Astrocyte (in vitro differentiated cells and primary cell): ENCODE measurements at regions not wholly inside any gene's neighbourhood (a gene's known extent, or its start where the extent isn't known, plus 50 kb on each side); places are given as distances from the start of the nearest gene placed in this dataset.

Experiments used
- EZH2 ChIP-seq: IDR thresholded peaks from 2 replicates; pipeline ENCODE4 v1.6.1; 2012; ENCODE audit warnings: mild to moderate bottlenecking, low read length, inconsistent platforms; ENCODE audit not compliant: insufficient read depth
- TF ChIP-seq, protein P1 (sequence below): IDR thresholded peaks from 2 replicates; pipeline ENCODE4 v1.5.1; 2011; ENCODE audit warnings: low read depth, mild to moderate bottlenecking, inconsistent platforms, low read length, moderate library complexity; ENCODE audit not compliant: insufficient read depth

DNA sequence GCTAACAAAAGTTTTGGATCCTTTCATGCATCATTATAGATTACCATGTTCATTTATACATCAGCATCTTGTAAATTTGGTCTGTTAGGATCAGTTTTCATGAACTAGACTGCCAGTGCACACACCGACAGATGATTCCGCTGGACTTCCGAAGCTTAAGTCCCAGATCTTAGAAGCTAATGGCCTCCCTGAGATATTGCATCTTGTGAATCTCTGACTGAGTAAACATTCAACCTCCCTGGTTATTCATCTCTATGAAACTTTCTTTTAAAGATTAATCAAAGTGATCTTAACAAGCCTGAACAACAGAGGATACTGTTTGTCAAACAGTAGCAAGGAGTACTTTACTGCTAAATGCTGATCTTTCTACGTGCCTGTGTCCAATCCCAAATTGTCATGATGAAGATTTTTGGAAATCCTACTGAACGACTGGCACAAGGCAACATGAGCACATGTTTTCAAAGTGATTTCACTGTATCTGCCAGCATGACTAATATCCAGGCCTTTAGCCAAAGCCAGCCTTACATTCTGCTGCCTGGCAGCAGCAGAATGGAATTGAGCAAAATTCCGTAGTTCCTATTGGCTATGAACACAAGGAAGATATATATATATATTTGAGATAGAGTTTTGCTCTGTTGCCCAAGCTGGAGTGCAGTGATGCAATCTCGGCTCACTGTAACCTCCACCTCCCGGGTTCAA lies 91.3 kb upstream of the ANK3 start:
- TF ChIP-seq, protein P1, sequence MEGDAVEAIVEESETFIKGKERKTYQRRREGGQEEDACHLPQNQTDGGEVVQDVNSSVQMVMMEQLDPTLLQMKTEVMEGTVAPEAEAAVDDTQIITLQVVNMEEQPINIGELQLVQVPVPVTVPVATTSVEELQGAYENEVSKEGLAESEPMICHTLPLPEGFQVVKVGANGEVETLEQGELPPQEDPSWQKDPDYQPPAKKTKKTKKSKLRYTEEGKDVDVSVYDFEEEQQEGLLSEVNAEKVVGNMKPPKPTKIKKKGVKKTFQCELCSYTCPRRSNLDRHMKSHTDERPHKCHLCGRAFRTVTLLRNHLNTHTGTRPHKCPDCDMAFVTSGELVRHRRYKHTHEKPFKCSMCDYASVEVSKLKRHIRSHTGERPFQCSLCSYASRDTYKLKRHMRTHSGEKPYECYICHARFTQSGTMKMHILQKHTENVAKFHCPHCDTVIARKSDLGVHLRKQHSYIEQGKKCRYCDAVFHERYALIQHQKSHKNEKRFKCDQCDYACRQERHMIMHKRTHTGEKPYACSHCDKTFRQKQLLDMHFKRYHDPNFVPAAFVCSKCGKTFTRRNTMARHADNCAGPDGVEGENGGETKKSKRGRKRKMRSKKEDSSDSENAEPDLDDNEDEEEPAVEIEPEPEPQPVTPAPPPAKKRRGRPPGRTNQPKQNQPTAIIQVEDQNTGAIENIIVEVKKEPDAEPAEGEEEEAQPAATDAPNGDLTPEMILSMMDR: no peak
- no peak for TF ChIP-seq EZH2
